Fibroblast of the aortic adventitia (primary cell): ENCODE measurements at regions not wholly inside any gene's neighbourhood (a gene's known extent, or its start where the extent isn't known, plus 50 kb on each side); places are given as distances from the start of the nearest gene placed in this dataset.
"Not testable (repeated sequence)": the region's sequence is repeated elsewhere in the genome, so short reads cannot be mapped to it uniquely, and the experiment has no call there.

Experiments used
- DNase-seq: peaks from one replicate; pipeline ENCODE4 v3.0.0-alpha.2; 2010; ENCODE audit warnings: low read depth
- H3K4me3 ChIP-seq: 2 replicates; pipeline ENCODE4 v1.5.1; 2011; ENCODE audit warnings: low read depth, mild to moderate bottlenecking, control low read depth, low read length, moderate library complexity
- CTCF ChIP-seq: IDR thresholded peaks from 2 replicates; pipeline ENCODE4 v1.5.1; 2011; ENCODE audit warnings: mild to moderate bottlenecking, low read length, control low read depth, inconsistent platforms; ENCODE audit not compliant: insufficient read depth

DNA sequence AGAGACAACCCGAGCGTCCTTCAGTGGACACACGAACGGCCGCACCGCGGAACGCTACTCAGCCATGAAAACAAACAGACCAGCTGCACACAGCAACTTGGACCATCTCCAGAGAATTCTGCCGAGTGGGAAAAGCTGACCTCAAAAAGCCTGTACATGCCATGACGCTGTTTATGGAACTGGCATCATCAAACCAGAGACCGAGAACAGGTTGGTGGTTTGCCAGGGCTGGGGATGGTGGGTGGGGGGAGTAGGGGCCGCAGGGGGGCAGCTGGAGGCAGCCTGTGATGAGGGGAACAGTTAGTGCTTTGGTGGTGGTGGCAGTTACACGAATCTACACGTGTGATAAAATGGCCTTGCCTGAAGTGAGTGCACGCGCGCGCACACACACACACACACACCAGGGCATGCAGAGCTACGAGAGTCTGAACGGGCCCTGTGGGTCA is 169.8 kb downstream of the LAT start:
- no peak overlapping the region for H3K4me3 ChIP-seq
- no peak for TF ChIP-seq CTCF
- DNase-seq, result peak; percentile 24

- no peak for DNase-seq
These were observed 169.2 kb downstream of the LAT start for GRCh38 chr16:29154088-29154487.

DNA sequence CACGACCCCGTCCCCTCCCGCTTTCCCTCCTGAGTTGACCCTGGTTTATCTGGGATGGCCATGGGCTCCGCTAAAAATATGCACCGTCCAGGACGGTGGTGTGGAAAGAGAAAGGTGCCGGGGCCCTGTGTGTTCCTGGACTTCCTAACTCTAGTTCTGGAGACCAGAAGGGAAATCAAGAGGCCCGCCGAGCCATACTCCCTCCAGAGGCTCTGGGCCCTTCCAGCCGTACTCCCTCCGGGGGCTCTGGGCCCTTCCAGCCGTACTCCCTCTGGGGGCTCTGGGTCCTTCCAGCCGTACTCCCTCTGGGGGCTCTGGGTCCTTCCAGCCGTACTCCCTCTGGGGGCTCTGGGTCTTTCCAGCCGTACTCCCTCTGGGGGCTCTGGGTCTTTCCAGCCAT is 168.5 kb downstream of the LAT start:
- H3K4me3 ChIP-seq, DNase-seq: not testable (repeated sequence)

More at GRCh38 chr16:29154088-29154487, 169.2 kb downstream of the LAT start:
- no peak overlapping the region for H3K4me3 ChIP-seq
- no peak for TF ChIP-seq CTCF

DNA sequence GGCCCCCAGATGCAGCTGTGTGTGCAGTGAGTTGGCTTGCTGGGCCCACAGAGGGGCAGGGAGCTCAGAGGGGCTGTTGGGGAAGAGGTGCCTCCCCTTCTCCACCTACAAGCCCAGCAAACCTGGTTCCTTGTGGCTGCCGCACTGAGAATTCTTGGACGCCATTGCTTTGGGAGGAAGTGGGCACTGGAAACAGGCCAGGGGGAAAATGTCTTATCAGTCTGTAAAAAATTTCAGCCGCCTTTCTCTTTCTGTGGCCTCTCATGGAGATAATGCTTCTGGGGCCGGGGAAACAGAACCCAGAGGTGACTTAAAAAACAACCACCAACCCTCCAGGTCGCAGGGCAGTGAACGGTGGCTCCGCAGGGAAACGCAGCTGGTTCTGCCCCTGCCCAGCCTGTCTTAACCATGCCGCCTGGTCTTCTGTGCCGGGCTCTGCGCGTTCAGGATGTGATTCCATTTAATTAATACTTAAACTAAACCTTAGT is 167.7 kb downstream of the LAT start:
- not testable (repeated sequence) for DNase-seq, H3K4me3 ChIP-seq

DNA sequence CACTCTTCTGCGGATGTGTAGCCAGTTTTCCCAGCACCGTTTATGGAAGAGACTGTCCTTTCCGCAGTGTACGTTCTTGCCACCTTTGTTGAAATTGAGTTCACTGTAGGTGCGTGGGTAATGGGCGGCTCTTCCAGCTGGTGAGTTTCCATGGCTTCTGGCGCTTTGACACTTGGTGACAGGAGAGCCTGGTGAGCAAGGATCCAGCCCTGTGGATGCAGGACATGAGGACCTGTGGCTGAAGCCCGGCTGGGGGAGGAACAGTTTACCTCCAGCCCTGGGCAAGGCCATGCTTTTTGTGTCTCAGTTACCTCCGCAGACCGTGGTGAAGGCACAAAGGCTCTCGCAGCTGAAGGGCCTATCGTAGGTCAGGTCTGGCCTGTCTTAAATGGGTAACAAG is 166.5 kb downstream of the LAT start:
- no peak overlapping the region for H3K4me3 ChIP-seq
- TF ChIP-seq CTCF, result no peak
- DNase-seq, result no peak

- not testable (repeated sequence) for DNase-seq
These were observed 165.1 kb downstream of the LAT start for GRCh38 chr16:29149912-29150311.

GRCh38 chr16:29148867-29149272 is 164.0 kb downstream of the LAT start:
- TF ChIP-seq CTCF, result no peak
- no peak for DNase-seq
- no peak overlapping the region for H3K4me3 ChIP-seq

More at GRCh38 chr16:29149912-29150311, 165.1 kb downstream of the LAT start:
- H3K4me3 ChIP-seq, result not testable (repeated sequence)

DNA sequence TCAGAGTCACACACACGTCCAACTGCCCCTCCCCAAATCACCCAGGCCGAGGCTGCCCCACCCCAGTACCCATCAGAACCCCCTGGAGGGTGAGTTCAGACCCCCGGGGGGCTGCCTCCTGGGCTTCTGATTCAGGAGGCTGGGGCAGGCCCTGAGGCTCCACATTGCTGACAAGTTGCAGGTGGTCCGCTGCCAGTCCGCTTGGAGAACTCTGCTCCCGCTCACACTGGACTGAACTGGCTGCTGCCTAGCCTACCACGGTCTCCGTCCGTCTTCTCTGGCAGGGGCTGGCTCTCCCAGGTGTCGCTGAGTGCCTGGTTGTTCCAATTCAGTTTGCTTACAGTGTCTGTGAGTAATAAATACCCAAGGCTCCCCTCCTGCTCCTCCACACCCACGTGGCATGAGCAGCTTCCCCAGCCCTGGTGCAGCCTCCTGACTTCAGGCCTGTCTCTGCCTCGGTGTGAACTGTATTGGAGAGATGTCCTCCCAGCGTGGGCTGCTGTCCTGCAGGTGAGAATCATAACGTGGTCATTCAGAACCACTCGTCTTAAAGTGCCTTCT is 163.4 kb downstream of the LAT start:
- no peak overlapping the region for H3K4me3 ChIP-seq
- no peak for DNase-seq
- no peak for TF ChIP-seq CTCF

GRCh38 chr16:29147710-29148109 is 162.9 kb downstream of the LAT start:
- not testable (repeated sequence) for H3K4me3 ChIP-seq, DNase-seq

DNA sequence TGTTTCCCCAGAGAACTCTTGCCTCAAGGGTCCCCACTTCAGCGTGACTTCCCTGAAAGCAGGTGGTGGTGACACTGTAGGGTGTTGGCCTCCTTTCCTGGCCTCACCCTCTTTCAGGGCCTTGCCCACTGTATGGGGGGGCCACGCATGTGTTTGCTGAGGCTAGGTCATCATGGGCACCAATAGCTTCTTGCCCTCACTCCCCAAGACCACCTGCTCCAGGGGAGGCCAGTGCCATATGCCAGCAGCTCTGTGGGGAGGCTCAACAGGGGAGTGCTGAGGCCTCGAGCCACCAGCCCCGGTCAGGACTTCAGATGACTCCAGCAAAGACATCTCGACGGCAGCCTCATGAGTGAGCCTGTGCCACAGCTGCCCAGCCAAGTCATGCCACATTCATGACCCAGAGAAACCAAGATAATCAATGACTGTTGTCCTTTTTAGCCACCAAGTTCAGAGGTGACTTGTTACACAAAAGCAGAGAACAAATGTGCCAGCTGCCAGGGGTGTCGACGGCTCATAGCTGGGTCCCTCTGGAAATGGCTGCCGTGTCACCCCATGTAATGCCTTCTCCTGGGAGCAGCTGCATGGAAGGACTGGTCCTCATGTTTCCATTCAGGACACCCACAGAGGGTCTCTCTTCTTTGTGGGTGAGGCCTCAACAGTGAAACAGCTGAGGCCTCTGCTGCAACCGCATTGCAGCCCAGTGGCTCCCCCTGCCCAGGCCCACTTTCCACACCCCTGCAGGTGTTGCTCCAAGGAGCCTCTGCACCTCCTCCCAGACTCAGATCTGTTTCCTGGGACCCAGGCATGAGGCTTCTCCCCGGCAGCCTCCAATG is 162.2 kb downstream of the LAT start:
- DNase-seq, H3K4me3 ChIP-seq: not testable (repeated sequence)
